Osteoblast (primary cell): ENCODE measurements at regions not wholly inside any gene's neighbourhood (a gene's known extent, or its start where the extent isn't known, plus 50 kb on each side); places are given as distances from the start of the nearest gene placed in this dataset.
"Not testable (repeated sequence)": the region's sequence is repeated elsewhere in the genome, so short reads cannot be mapped to it uniquely, and the experiment has no call there.

Experiments
- DNase-seq: peaks from one replicate; pipeline ENCODE4 v3.0.0; 2011; ENCODE audit warnings: low spot score, mixed read lengths; ENCODE audit not compliant: insufficient read length; ENCODE audit errors: missing footprints
- H2AFZ ChIP-seq: 2 replicates; pipeline ENCODE4 v1.6.0; 2011; ENCODE audit warnings: mild to moderate bottlenecking, low read length
- H3K27ac ChIP-seq: 2 replicates; pipeline ENCODE4 v1.5.1; 2011; ENCODE audit warnings: mild to moderate bottlenecking, low read depth, low read length, moderate library complexity
- H3K27me3 ChIP-seq: 2 replicates; pipeline ENCODE4 v1.6.0; 2012; ENCODE audit warnings: mild to moderate bottlenecking, control low read depth, inconsistent platforms, low read length, moderate library complexity; ENCODE audit not compliant: insufficient read depth
- H3K36me3 ChIP-seq: 2 replicates; pipeline ENCODE4 v1.5.1; 2011; ENCODE audit warnings: mild to moderate bottlenecking, low read length, control low read depth, moderate library complexity; ENCODE audit not compliant: insufficient read depth
- H3K4me1 ChIP-seq: 2 replicates; pipeline ENCODE4 v1.5.1; 2011; ENCODE audit warnings: mild to moderate bottlenecking, low read length, control low read depth, moderate library complexity; ENCODE audit not compliant: insufficient read depth
- H3K4me2 ChIP-seq: 2 replicates; pipeline ENCODE4 v1.6.0; 2011; ENCODE audit warnings: mild to moderate bottlenecking, low read length; ENCODE audit not compliant: insufficient read depth
- H3K4me3 ChIP-seq: fragments of 200-600 bp; sonication (generic); 3 replicates; pipeline ENCODE4 v1.5.1; 2012; ENCODE audit warnings: mild to moderate bottlenecking, low read length, inconsistent platforms; ENCODE audit not compliant: insufficient read depth
- H3K79me2 ChIP-seq: 2 replicates; pipeline ENCODE4 v1.6.0; 2012; ENCODE audit warnings: mild to moderate bottlenecking, low read length, control low read depth, inconsistent platforms; ENCODE audit not compliant: insufficient read depth
- H3K9me3 ChIP-seq: 2 replicates; pipeline ENCODE4 v1.5.1; 2011; ENCODE audit warnings: low read depth, low read length, control low read depth
- H4K20me1 ChIP-seq: 2 replicates; pipeline ENCODE4 v1.6.0; 2012; ENCODE audit warnings: mild to moderate bottlenecking, low read length, control low read depth; ENCODE audit not compliant: insufficient read depth
- CTCF ChIP-seq: IDR thresholded peaks from 2 replicates; pipeline ENCODE4 v1.5.1; 2011; ENCODE audit warnings: mild to moderate bottlenecking, low read depth, low read length, moderate library complexity; ENCODE audit errors: extremely low read depth

- TF ChIP-seq CTCF: no peak
These were observed 387.0 kb downstream of the ZBBX start for GRCh38 chr3:166993015-166993630.

GRCh38 chr3:166986000-166986399 is 394.1 kb downstream of the ZBBX start:
- Histone ChIP-seq H2AFZ (no peak overlapping the region), H3K27me3 (no peaks in the 10 kb centered on the region), H4K20me1 (no peaks in the 10 kb centered on the region), H3K27ac (no peak overlapping the region), H3K4me3 (no peak overlapping the region), H3K4me2 (no peak overlapping the region), H3K4me1 (no peaks in the 10 kb centered on the region), H3K9me3 (no peaks in the 10 kb centered on the region), H3K36me3 (no peaks in the 10 kb centered on the region), H3K79me2 (no peaks in the 10 kb centered on the region)
- no peak for DNase-seq
- no peak for TF ChIP-seq CTCF

More at GRCh38 chr3:166993015-166993630, 387.0 kb downstream of the ZBBX start:
- Histone ChIP-seq H3K4me3 (no peak overlapping the region), H3K4me2 (no peak overlapping the region), H2AFZ (no peak overlapping the region), H3K36me3 (no peaks in the 10 kb centered on the region), H3K27me3 (no peaks in the 10 kb centered on the region), H3K4me1 (no peaks in the 10 kb centered on the region), H3K79me2 (no peaks in the 10 kb centered on the region), H3K27ac (no peak overlapping the region), H3K9me3 (no peaks in the 10 kb centered on the region), H4K20me1 (no peaks in the 10 kb centered on the region)
- no peak for DNase-seq

DNA sequence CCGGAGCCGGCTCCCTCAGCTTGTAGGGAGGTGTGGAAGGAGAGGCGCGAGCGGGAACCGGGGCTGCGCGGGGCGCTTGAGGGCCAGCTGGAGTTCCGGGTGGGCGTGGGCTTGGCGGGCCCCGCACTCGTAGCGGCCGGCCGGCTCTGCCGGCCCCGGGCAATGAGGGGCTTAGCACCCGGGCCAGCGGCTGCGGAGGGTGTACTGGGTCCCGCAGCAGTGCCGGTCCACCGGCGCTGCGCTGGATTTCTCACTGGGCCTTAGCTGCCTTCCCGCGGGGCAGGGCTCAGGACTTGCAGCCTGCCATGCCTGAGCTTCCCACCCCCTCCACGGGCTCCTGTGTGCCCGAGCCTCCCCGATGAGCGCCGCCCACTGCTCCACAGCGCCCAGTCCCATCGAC is 404.3 kb downstream of the ZBBX start:
- H3K36me3 ChIP-seq, H3K4me2 ChIP-seq, H3K4me1 ChIP-seq, H3K27me3 ChIP-seq, H4K20me1 ChIP-seq, H3K27ac ChIP-seq, H3K79me2 ChIP-seq, H3K9me3 ChIP-seq, DNase-seq, H2AFZ ChIP-seq, H3K4me3 ChIP-seq: not testable (repeated sequence)

GRCh38 chr3:166967714-166968113 is 412.4 kb downstream of the ZBBX start:
- DNase-seq, H4K20me1 ChIP-seq, H3K36me3 ChIP-seq, H3K4me2 ChIP-seq, H3K4me1 ChIP-seq, H2AFZ ChIP-seq, H3K79me2 ChIP-seq, H3K4me3 ChIP-seq, H3K9me3 ChIP-seq, H3K27me3 ChIP-seq, H3K27ac ChIP-seq: not testable (repeated sequence)

GRCh38 chr3:166962911-166963310 is 417.2 kb downstream of the ZBBX start:
- no peak overlapping the region for H2AFZ ChIP-seq
- DNase-seq: no peak
- TF ChIP-seq CTCF: no peak
- no peak overlapping the region for H3K27ac ChIP-seq
- no peak overlapping the region for H3K4me3 ChIP-seq
- H4K20me1 ChIP-seq: no peaks in the 10 kb centered on the region
- H3K79me2 ChIP-seq: no peaks in the 10 kb centered on the region
- no peaks in the 10 kb centered on the region for H3K27me3 ChIP-seq
- no peaks in the 10 kb centered on the region for H3K4me1 ChIP-seq
- no peaks in the 10 kb centered on the region for H3K36me3 ChIP-seq
- H3K9me3 ChIP-seq: peaks cover 2% of the 10 kb centered on the region
- H3K4me2 ChIP-seq: no peak overlapping the region
